ENCODE measurements at regions not wholly inside any gene's neighbourhood (a gene's known extent, or its start where the extent isn't known, plus 50 kb on each side); places are given as distances from the start of the nearest gene placed in this dataset.
A peak's percentile ranks its signal among the peaks of the same experiment; 100 is the strongest.

- peak; percentile 23 for ATAC-seq
- no peak for DNase-seq
- intact Hi-C loops (cut with micrococcal nuclease) = no loop called here
Observed at GRCh38 chr18:10030816-10031541, 117.2 kb downstream of the VAPA start.

DNA sequence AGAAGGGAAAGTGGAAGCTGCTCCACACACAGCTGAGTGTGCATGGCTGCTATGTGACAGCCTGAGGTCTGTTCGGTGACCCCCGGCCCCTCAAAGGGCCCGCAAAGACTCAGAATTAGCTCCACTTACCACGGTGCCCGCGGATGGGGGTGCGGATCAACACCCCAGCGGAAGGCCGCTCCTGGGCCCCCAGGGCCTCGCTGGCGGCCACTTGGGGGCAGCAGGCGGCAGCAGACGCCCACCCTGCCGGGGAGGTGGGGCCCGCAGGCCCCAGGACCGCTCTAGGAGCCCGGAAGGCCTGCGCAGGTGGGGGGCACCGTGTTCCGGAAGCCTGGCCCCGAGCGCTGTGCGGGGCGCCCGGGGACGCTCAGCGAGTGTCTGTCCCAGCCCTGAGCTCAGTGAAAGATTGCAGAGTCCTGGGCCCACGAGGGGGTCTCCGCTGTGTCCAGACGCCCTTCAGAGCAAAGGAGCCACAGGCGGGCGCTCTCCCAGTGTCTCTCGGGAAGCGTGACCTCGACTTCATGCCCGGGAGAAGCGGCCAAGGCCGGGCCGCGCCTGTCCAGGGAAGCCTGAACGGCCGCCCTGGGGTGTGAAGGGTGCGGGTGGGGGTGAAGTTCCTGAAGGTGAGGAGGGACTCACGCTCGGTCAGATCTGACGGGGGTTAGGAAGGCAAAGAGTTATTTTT, 118.7 kb downstream of the VAPA start:
- ATAC-seq = peak; percentile 76
- peak; percentile 55 for DNase-seq
- intact Hi-C loops (cut with micrococcal nuclease) = no loop called here

- intact Hi-C loops (cut with micrococcal nuclease) = no loop called here
- DNase-seq (no peak), ATAC-seq (no peak)
Observed at GRCh38 chr18:10033016-10033399, 119.2 kb downstream of the VAPA start.

GRCh38 chr18:10035281-10035991, 121.6 kb downstream of the VAPA start:
- ATAC-seq (no peak), DNase-seq (no peak)
- intact Hi-C loops (cut with micrococcal nuclease) = no loop called here

DNA sequence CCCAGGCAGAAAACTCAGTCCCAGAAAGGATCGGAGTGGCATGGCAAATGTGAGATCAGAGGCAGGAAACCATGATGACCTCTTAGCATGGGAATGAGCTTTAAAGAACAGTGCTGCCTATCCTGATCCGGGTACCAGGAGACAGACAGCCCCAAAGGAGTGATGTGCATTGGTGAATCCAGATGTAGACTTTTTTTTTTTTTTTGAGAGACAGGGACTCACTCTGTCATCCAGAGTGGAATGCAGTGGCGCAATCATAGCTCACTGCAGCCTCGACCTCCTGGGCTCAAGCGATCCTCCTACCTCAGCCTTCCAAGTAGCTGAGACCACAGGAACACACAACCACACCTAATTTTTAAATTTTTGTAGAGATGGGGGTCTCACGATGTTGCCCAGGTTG, 122.7 kb downstream of the VAPA start:
- no peak for DNase-seq
- intact Hi-C loops (cut with micrococcal nuclease) = no loop called here
- no peak for ATAC-seq

DNA sequence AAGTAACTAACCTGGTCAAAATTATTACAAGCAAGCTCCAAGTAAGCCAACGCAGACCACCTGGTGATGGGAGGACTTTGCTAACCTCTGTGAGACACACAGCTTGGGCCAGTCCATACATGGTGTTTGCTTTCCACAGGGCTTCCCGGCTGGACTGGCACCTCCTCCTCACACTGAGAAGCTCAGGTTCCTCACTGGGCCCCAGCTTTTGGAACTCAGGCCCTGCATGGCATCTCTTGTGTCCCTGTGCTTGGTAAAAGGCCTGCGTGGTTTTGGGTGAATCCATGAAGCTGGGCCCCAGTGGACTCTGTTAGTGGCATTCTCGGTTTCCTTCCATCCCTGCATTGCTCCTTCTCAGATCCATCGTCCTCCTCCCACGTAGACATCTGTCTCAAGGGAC, 123.4 kb downstream of the VAPA start:
- intact Hi-C loops (cut with micrococcal nuclease) = no loop called here
- no peak for ATAC-seq
- DNase-seq = no peak

- intact Hi-C loops (cut with micrococcal nuclease) = no loop called here
- ATAC-seq (no peak), DNase-seq (no peak)
Observed at GRCh38 chr18:10038268-10038667, 124.5 kb downstream of the VAPA start.

GRCh38 chr18:10040287-10041011, 126.6 kb downstream of the VAPA start:
- no peak for DNase-seq
- peak; percentile 92 for ATAC-seq
- intact Hi-C loops (cut with micrococcal nuclease) = no loop called here

GRCh38 chr18:10041180-10041579, 127.4 kb downstream of the VAPA start:
- intact Hi-C loops (cut with micrococcal nuclease) = no loop called here
- DNase-seq (peak; percentile 78), ATAC-seq (peak; percentile 91)

DNA sequence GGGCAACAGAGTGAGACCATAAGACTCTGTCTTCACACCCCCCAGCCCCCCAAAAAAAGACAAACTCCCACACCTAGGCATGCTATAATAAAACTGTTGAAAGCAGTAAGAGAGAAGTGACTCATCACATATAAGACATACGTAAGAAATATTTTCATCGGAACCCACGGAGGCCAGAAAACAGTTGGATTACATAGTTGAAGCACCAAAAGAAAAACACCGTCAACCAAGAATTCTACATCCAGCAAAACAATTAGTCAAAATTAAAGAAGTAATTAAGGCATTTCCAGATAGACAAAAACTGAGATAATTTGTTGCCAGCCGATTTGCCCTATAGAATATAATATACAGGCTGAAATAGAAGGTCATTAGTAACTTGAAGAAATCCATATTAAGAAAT, 128.7 kb downstream of the VAPA start:
- ATAC-seq = no peak
- intact Hi-C loops (cut with micrococcal nuclease) = no loop called here

GRCh38 chr18:10044054-10044453, 130.2 kb downstream of the VAPA start:
- DNase-seq (no peak), ATAC-seq (no peak)
- intact Hi-C loops (cut with micrococcal nuclease) = no loop called here

More for the DNA sequence above, 128.7 kb downstream of the VAPA start:
- DNase-seq = no peak

DNA sequence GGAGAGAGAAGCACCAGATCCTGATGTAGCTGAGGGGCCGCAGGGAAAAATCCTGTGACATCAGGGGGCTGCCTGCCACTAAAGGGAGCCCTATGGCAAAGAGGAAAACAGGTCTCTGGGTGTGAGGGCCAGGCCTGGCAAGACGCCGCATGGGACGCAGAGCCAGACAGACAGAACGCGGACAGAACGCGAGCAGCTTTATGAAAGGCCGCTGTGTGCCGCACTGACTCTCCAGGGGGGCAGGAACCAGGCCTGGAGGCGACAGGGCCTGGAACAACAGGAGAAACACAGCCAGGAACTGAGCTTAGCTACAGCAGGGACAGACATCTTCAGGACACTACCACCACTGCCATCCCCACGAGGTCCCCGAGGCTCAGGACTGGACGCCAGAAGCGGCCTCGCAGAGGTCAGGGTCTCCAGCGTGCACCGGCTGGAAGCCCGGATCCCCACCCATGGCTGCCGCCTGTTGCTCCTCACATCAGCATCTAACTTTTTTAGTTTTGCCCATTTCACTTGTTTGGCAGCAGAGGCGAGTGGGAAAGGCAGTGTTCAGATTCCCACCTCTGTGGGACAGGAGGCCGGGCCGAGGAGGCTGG, 131.6 kb downstream of the VAPA start:
- DNase-seq (no peak), ATAC-seq (no peak)
- intact Hi-C loops (cut with micrococcal nuclease) = no loop called here

DNA sequence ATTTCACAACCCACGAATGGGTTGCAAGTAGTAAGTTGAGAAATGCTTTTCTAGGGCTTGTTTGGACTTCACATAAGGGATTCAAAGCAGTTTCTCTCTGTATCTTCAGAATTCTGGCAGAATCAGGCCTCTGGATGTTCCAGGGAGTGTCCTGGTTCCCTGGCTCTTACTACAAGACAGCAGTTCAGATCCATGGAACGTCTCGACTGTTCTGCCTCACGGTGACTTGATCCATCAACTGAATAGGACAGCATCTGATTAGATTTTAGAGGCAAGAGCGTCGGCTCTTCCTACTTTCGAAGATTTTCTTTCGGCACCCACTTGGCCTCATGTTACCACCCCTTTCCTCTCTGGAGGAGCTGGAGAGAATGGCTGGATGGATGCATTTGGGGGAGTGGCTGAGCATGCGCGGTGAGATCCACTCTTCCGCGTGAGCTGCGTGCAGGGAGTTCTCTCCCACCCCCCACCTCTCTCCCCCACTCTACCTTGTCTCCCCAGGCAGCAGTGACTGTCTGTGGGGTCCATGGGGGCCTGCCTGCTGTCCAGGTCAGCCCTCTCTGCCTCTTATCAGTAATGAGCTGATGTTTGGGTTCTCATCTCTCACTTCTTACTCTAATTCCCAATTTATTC, 132.5 kb downstream of the VAPA start:
- ATAC-seq = no peak
- no peak for DNase-seq
- intact Hi-C loops (cut with micrococcal nuclease) = no loop called here

DNA sequence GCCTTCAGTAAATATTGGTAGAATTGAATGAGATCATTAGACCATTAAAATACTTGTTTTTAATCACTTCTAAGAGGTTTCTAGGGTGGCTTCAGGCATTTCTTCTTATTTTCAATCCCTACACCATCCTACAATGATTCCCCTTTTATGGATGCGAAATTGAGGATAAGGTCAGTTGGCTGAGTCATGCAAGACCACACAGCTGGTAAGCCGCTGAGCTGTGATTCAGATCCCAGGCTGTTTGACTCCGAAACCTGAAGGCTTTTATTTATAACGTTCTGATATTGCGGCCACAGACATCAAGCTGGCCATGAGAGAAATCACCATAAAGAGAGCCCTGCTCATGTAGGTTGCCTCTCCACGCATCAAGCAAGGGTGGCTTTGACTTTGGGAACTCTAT, 133.4 kb downstream of the VAPA start:
- DNase-seq (no peak), ATAC-seq (no peak)
- intact Hi-C loops (cut with micrococcal nuclease) = no loop called here

DNA sequence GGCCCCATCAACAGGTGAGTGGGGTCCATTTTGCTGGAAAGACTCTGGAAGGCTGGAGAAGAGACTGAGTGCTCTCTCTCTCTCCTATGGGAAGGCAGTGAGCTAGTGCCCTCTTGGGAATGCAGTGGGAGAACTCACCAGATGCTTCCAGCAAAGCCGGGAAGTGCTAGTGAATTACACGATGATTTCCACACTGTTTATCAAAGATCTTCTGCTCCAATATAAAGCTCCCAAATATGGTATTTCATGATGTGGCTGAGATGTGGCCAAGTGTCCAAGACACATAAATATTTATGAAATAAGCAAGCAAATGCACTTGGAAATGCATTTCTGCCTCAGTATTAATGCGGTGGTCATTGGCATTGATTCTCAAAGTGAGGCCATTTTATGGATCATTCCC, 135.9 kb downstream of the VAPA start:
- DNase-seq (no peak), ATAC-seq (no peak)
- intact Hi-C loops (cut with micrococcal nuclease) = no loop called here

DNA sequence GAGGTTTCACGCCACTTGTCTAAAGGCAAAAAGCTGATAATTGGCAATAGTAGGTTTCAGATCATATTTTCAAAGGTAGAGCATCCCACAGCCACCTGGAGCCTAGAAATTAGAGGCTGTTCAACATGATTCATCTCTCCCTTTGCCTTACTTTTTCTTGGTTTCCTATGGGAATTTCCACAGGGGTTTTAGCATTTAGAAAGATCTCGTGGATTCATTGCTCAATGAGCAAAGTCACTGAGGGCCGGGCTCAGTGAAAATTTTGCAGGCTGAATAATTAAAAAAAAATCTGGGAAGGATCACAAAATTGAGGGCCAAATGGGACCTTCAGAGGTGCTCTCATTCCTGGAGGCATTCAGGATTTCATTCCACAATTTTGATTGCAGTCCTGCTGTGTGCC, 137.1 kb downstream of the VAPA start:
- ATAC-seq = peak; percentile 33
- intact Hi-C loops (cut with micrococcal nuclease) = no loop called here
- no peak for DNase-seq

GRCh38 chr18:10051877-10052631, 138.2 kb downstream of the VAPA start:
- DNase-seq (peak; percentile 66), ATAC-seq (peak; percentile 92)
- intact Hi-C loops (cut with micrococcal nuclease) = no loop called here

DNA sequence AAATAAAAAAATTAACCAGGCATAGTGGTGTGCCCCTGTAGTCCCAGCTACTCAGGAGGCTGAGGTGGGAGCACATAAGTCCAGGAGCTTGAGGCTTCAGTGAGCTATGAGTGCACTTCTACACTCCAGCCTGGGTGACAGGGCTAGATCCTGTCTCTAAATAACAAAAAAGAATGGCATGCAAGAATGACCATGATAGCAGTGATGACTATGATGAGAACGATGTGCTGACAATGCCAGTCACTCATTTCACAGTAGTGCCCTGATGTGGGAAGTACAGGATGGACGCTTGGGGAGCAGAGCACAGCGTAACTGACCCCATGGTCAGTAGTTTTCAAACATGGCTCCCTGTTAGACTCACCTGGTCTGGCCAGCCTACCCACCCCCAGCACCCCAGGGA, 139.1 kb downstream of the VAPA start:
- DNase-seq = no peak
- no peak for ATAC-seq
- intact Hi-C loops (cut with micrococcal nuclease) = no loop called here
